Occipital lobe (tissue), 1 donor: ENCODE measurements at regions not wholly inside any gene's neighbourhood (a gene's known extent, or its start where the extent isn't known, plus 50 kb on each side); places are given as distances from the start of the nearest gene placed in this dataset.
"Not testable (repeated sequence)": the region's sequence is repeated elsewhere in the genome, so short reads cannot be mapped to it uniquely, and the experiment has no call there.

ENCODE experiments used
- DNase-seq: peaks from one replicate; lab custom pipeline; 2025; lab: John Stamatoyannopoulos, UW

DNA sequence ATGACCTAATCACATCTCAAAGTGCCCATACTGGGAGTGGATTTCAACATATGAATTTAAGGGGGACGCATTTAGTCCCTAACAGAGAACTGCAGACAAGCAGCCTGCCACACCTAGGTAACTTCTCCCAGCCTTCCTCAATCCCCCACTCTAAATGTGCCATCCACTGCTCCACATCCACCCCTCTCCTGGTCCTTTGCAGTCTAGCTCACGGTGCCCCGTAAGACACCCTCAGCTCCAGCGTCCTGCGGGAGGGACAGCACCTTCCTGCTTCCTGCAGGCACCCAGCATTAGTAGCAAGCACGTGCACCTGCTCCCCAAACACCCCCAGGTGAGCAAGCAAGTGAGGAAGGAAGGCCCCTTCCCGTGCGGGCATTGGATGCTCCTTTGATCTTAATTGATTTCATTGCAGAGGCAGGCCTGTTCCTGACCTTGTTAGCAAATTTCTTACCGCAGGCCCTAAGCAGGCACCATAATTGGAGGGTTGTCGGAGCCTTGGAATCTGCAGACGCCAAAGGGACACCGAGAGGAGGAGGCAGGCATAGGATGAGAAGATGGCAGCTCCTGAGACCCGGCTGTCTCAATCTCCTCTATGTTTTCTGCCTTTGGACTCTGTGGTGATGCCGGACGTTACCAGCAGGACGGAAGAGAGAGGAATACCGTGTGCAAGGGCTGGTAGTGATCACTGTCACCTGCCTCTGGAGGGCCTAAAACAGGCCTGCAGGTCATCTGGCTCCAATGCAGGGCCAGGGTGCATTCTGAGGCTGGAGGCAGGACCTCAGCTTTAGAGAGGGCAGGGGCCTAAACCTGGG lies 75.8 kb upstream of the CHST15 start:
- DNase-seq = no peak

- DNase-seq = no peak
Measured at GRCh38 chr10:124168581-124168980, 75.2 kb upstream of the CHST15 start.

GRCh38 chr10:124167925-124168324 lies 74.5 kb upstream of the CHST15 start:
- DNase-seq = not testable (repeated sequence)

GRCh38 chr10:124166431-124167125 lies 73.2 kb upstream of the CHST15 start:
- DNase-seq = no peak

GRCh38 chr10:124165827-124166226 lies 72.4 kb upstream of the CHST15 start:
- DNase-seq = no peak

DNA sequence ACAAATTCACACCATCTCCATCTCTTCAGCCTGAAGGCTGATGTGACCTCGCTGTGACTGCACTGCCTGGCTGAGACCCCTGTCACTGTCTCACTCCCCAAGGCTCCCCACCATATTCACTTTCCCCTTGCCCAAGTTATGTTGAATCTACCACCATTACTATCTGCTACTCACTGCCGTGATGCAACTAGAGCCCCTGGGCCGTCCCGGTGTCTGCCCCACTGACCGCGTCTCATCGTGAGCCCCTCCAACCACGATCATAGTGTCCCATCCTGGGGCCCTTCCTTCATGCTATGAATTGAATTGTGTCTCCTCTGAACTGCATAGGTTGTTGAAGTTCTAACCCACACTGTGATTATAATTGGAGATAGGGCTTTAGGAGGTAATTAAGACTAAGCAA lies 71.9 kb upstream of the CHST15 start:
- DNase-seq = no peak

- no peak for DNase-seq
Measured at GRCh38 chr10:124164264-124164663, 70.9 kb upstream of the CHST15 start.

DNA sequence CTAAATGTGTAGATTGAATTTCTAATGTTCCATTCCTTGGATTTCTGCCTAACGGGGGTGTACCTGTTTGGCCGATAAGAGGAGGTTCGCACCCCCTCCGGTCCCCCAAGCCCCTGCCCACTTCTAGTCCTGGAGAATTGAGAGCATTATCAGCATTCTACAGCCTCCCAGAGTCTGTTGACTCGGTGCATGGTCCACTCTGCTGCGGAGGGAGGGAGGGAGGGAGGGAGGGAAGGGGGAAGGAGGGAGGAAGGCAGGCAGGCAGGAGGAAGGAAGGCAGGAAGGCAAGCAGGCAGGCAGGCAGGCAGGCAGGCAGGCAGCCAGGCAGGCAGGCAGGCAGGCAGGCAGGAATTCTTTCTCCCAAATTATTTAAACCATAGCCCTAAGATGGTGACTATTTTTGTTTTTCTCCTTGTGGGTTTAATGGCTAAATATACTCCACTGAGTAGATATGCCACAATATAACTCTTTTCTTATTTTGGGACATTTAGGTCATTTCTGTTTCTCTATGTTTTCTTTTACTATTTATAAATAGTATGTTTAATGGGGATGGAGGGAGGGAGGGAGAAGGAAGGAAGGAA lies 69.5 kb upstream of the CHST15 start:
- DNase-seq = no peak

GRCh38 chr10:124162136-124162535 lies 68.7 kb upstream of the CHST15 start:
- no peak for DNase-seq

DNA sequence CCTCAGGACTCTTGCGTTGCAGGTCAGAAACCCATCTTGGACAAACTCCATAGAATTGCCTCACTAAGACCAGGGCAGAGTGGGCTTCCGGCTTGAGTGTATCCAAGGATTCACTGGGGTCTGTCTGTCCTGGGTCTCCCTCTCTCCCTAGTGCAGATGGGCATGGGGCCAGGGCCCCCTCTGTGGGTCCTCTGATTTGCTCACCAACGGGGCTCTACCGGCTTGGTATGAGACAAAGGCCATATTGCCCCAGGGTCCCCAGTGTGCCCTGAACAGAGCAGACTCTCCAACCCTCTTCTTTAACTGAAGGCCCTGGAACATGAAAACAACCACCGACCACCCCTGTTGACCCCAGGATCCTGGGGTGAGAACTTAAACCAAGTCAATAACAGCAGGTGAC lies 68.2 kb upstream of the CHST15 start:
- no peak for DNase-seq

DNA sequence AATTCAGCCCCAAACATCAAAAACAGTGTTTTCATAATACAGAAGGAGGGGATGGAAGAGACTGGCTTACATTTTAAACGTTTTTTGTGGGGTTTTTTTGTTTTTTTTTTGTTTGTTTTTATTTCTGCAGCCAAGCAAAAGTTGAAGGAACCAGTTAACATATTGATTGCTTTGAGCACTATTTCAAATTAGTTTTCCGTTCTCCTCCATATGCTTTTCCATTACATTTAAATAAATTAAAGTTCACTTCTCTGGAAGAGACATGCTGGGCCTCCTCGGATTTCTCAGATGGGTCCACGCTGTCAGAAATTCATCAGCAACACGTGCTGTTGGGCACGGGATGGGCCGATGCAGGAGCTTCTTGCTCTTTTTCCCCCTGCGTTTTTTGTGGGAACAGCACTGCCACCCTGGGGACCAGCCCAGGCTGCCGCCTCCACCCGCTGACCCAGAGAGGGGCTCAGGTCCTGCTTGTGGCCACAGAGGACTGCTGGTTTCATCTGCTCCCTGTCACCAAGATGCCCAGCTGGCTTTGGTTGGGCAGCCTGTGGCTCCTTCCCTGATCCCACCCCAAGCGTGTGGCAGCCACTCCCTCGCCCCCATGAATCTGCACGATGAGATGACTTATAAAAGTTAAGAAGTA lies 67.7 kb upstream of the CHST15 start:
- DNase-seq = no peak

- no peak for DNase-seq
Measured at GRCh38 chr10:124160176-124160575, 66.8 kb upstream of the CHST15 start.

GRCh38 chr10:124159153-124159552 lies 65.8 kb upstream of the CHST15 start:
- no peak for DNase-seq

GRCh38 chr10:124158592-124158991 lies 65.2 kb upstream of the CHST15 start:
- no peak for DNase-seq

GRCh38 chr10:124157271-124157681 lies 63.9 kb upstream of the CHST15 start:
- DNase-seq = no peak

GRCh38 chr10:124156524-124157260 lies 63.3 kb upstream of the CHST15 start:
- DNase-seq = no peak

DNA sequence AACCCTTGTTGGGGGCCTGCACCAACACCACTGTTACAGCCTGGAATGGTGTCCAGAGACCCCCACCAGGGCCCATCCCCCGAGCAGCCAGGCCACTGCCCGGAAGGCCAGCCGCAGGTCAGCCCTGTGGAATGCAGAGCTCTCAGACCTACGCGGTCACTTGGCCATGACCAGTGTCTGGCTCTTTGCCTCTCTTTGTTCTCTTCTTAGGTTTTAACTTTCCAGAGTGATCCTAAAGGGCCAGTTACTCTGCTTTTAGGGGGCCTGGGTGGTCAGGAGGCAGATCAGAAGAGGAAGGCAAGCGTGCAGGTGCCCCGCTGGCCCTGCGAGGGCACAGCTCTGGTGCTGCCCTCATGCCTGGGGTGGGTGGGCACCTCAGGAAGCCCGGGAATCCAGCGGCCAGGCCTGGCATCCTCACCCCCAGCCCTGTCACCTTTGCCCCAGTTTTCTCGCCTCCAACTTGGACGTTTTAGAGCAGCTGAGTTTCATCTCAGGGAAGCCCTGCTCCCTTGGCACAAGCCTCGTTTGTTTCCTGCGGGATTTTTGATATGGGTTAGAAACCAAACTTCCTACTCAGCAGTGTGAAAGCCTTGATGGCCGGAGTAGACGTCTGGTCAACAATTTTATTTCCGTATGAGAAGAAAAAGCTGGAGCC lies 62.5 kb upstream of the CHST15 start:
- no peak for DNase-seq

DNA sequence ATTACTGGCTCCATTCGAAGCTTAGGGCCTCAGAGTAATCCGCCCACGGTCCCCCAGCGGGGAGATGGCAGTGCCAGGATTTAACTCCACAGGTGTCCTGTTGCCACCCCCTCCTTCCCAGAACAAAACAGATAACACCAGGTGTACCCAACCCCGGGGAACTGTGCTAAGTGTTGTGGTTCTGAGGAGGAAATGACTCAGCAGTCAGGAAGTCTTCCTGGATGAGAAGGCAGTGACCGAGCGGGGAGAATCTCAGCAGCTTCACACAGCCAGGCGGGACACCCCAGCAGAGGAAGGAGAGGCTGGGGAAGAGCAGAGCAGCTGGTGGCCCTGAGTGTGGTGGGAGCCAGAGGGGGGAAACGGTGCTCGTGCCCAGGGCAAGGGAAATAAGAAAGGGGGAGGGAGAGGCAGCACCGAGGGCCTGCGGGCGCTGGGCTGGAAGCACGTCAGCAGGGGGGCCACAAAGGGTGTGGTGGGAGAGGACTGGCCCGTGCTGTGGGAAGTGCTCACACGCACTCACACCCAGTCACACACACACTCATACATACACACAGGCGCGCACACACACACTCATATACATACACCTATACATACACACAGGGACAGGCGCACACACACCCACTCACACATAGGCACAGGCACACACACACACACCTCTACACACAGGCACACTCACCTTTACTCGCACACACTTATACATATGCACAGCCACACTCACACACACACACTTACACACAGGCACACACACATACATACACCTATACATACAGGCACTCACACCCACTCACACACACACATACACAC lies 59.8 kb upstream of the CHST15 start:
- DNase-seq = no peak

DNA sequence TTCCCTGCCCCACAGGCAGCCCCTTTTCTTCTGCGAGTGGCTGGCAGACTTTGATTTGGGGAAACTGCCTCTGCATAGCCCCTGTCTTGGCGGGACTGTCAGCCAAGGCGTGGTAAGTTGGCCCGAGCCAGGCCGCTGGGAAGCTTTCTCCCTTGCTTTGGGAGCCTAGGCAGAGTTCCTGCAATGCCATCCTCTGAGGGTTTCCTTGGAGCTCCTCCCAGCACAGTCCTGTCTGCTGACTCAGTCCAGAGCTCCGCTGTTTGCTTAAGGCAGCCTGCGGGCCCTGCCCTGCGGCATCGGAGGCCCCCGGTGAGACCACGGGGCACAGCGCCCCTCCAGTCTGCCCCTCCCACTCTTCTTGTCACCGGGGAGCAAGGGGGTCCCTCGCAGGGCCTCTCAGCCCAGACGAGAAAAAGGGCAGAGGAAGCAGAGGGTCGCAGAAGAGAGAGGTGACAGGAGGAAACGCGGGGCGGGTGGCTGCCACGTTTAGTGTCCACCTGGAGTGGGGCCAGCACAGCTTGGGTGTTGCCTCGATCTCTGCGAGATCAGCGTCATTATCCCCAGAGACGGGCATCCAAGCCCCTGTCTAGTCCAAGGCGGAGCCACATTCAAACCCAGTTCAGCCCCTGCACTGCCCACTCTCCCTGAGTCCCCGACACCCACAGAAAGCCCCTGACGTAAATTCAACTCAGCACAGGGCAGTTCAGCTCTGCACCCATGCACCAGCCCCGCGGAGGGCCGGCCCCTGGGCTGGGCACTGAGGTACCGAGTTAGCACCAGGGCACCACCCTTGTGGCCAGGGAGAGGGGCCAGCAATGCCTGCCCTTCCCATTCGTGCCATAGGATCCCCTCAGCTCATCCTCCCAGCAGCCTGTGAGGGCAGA lies 59.0 kb upstream of the CHST15 start:
- peak; percentile 15 for DNase-seq
